Osteoblast (primary cell): ENCODE measurements at regions not wholly inside any gene's neighbourhood (a gene's known extent, or its start where the extent isn't known, plus 50 kb on each side); places are given as distances from the start of the nearest gene placed in this dataset.
A peak's percentile ranks its signal among the peaks of the same experiment; 100 is the strongest.

Source experiments
- DNase-seq: peaks from one replicate; pipeline ENCODE4 v3.0.0; 2011; ENCODE audit warnings: low spot score, mixed read lengths; ENCODE audit not compliant: insufficient read length; ENCODE audit errors: missing footprints
- H2AFZ ChIP-seq: 2 replicates; pipeline ENCODE4 v1.6.0; 2011; ENCODE audit warnings: mild to moderate bottlenecking, low read length
- H3K27ac ChIP-seq: 2 replicates; pipeline ENCODE4 v1.5.1; 2011; ENCODE audit warnings: mild to moderate bottlenecking, low read depth, low read length, moderate library complexity
- H3K27me3 ChIP-seq: 2 replicates; pipeline ENCODE4 v1.6.0; 2012; ENCODE audit warnings: mild to moderate bottlenecking, control low read depth, inconsistent platforms, low read length, moderate library complexity; ENCODE audit not compliant: insufficient read depth
- H3K36me3 ChIP-seq: 2 replicates; pipeline ENCODE4 v1.5.1; 2011; ENCODE audit warnings: mild to moderate bottlenecking, low read length, control low read depth, moderate library complexity; ENCODE audit not compliant: insufficient read depth
- H3K4me1 ChIP-seq: 2 replicates; pipeline ENCODE4 v1.5.1; 2011; ENCODE audit warnings: mild to moderate bottlenecking, low read length, control low read depth, moderate library complexity; ENCODE audit not compliant: insufficient read depth
- H3K4me2 ChIP-seq: 2 replicates; pipeline ENCODE4 v1.6.0; 2011; ENCODE audit warnings: mild to moderate bottlenecking, low read length; ENCODE audit not compliant: insufficient read depth
- H3K4me3 ChIP-seq: fragments of 200-600 bp; sonication (generic); 3 replicates; pipeline ENCODE4 v1.5.1; 2012; ENCODE audit warnings: mild to moderate bottlenecking, low read length, inconsistent platforms; ENCODE audit not compliant: insufficient read depth
- H3K79me2 ChIP-seq: 2 replicates; pipeline ENCODE4 v1.6.0; 2012; ENCODE audit warnings: mild to moderate bottlenecking, low read length, control low read depth, inconsistent platforms; ENCODE audit not compliant: insufficient read depth
- H3K9me3 ChIP-seq: 2 replicates; pipeline ENCODE4 v1.5.1; 2011; ENCODE audit warnings: low read depth, low read length, control low read depth
- H4K20me1 ChIP-seq: 2 replicates; pipeline ENCODE4 v1.6.0; 2012; ENCODE audit warnings: mild to moderate bottlenecking, low read length, control low read depth; ENCODE audit not compliant: insufficient read depth
- TF ChIP-seq, protein P1 (sequence below): IDR thresholded peaks from 2 replicates; pipeline ENCODE4 v1.5.1; 2011; ENCODE audit warnings: mild to moderate bottlenecking, low read depth, low read length, moderate library complexity; ENCODE audit errors: extremely low read depth

DNA sequence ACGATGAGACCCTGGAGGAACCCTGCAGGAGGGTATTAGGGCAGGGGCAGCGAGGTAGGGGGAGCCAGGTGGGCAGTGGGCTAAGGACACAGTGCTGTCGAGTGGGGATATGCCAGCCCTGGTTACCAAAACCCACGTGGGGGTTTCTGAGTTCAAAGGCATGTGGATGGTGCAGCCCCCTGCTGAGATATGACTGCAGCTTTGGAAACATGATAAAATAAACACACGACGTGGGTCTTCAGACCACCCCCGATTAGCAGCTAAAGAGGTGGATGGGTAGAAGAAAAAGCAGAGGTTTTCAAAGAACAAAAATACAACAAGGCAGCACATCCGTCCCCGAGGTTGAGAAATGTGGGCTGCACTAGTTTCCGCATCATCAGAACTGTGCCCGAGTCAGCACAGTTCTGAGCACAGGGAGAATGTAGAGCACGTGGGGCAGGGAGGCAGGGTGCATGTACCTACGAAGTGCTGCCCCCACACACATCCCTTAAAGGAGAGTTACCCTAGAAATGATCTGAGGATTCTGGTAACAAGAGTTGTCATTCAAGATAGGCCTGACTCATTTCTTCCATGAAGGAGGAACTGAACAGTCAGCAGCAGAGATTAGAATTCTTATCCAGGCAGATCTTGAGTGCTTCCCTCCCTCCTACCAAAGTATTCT, 121.3 kb downstream of the RPLP1 start:
- H3K4me3 ChIP-seq, result no peak overlapping the region
- H3K27me3 ChIP-seq, result peaks cover 29% of the 10 kb centered on the region
- H2AFZ ChIP-seq, result no peak overlapping the region
- H3K4me1 ChIP-seq, result peaks cover 2% of the 10 kb centered on the region
- TF ChIP-seq, protein P1, sequence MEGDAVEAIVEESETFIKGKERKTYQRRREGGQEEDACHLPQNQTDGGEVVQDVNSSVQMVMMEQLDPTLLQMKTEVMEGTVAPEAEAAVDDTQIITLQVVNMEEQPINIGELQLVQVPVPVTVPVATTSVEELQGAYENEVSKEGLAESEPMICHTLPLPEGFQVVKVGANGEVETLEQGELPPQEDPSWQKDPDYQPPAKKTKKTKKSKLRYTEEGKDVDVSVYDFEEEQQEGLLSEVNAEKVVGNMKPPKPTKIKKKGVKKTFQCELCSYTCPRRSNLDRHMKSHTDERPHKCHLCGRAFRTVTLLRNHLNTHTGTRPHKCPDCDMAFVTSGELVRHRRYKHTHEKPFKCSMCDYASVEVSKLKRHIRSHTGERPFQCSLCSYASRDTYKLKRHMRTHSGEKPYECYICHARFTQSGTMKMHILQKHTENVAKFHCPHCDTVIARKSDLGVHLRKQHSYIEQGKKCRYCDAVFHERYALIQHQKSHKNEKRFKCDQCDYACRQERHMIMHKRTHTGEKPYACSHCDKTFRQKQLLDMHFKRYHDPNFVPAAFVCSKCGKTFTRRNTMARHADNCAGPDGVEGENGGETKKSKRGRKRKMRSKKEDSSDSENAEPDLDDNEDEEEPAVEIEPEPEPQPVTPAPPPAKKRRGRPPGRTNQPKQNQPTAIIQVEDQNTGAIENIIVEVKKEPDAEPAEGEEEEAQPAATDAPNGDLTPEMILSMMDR, result no peak
- H3K4me2 ChIP-seq, result no peak overlapping the region
- no peaks in the 10 kb centered on the region for H4K20me1 ChIP-seq
- no peaks in the 10 kb centered on the region for H3K9me3 ChIP-seq
- DNase-seq, result no peak
- no peaks in the 10 kb centered on the region for H3K79me2 ChIP-seq
- H3K36me3 ChIP-seq, result no peaks in the 10 kb centered on the region
- no peak overlapping the region for H3K27ac ChIP-seq

DNA sequence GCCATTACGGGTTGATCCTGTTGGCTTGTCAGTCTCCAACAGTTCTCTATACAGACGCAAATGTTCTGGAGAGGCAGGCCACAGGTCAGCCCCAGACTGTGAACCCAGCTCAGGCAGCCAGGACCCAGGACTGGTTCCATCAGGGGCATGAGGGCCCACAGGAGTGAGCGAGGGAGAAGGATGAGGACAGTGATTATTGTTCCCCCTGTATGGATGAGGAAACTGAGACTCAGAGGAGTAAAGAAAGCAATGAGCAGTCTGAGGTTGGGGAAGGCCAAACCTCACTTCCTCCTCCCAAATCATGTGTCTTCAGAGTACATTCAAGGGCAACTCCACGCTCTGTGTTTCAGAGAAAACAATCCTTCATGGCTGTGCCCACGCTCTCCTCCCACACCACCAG, 121.9 kb downstream of the RPLP1 start:
- Histone ChIP-seq H4K20me1 (no peaks in the 10 kb centered on the region), H3K4me1 (no peaks in the 10 kb centered on the region), H3K9me3 (no peaks in the 10 kb centered on the region), H3K4me3 (no peak overlapping the region), H3K27me3 (peaks cover 33% of the 10 kb centered on the region), H3K36me3 (no peaks in the 10 kb centered on the region), H3K27ac (no peak overlapping the region), H3K79me2 (no peaks in the 10 kb centered on the region), H3K4me2 (no peak overlapping the region), H2AFZ (no peak overlapping the region)
- no peak for DNase-seq
- TF ChIP-seq, protein P1, result no peak

DNA sequence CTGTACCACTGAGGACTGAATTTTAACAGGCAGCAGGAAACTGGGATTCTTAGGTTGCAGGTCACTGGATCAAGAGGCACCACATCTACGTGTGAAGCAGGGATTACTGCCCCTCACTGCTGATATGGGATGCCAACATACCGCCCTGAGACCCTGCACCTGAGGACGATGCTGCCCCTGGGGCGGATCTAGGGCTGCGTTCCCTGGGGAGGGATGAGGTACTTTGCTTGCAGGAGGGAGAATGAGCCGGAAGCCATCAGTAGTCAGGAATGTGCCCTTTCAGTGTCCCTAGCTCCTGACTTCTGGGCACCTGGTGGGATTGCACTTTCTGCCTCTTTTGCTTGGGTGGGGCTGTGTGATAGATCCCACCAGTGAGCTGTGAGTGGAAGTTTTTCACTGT, 122.8 kb downstream of the RPLP1 start:
- Histone ChIP-seq H3K9me3 (no peaks in the 10 kb centered on the region), H3K4me1 (no peaks in the 10 kb centered on the region), H3K27me3 (peaks cover 42% of the 10 kb centered on the region), H2AFZ (no peak overlapping the region), H3K79me2 (no peaks in the 10 kb centered on the region), H3K4me3 (no peak overlapping the region), H3K4me2 (no peak overlapping the region), H3K36me3 (no peaks in the 10 kb centered on the region), H3K27ac (no peak overlapping the region), H4K20me1 (no peaks in the 10 kb centered on the region)
- DNase-seq, result no peak
- TF ChIP-seq, protein P1, result no peak

DNA sequence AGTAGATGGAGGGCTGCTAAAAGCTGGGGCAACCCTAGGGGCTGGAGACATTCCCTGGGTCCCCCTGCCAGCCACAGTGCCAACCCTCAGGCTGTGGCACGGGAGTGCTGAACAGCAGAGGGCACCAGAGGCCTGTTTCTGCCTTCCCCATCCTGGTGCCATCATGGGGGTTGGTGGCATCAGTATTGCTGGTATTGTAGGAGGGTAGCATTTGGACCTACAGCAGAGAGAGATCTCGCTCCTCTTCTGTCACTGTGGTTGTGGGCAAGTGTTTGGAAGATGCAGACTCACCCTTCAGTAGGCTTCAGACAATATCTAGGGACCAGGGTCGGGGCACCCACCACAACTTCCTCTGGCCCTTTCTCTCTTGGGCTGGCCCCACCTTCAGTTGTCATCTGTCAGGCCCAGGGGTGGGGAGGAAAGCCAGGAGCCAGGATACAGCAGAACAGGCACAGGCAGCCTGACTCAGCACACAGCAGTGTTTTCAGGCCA, 123.5 kb downstream of the RPLP1 start:
- H3K4me2 ChIP-seq, result no peak overlapping the region
- H3K79me2 ChIP-seq, result no peaks in the 10 kb centered on the region
- H3K27me3 ChIP-seq, result peaks cover 40% of the 10 kb centered on the region
- no peaks in the 10 kb centered on the region for H3K36me3 ChIP-seq
- no peaks in the 10 kb centered on the region for H4K20me1 ChIP-seq
- no peak overlapping the region for H3K4me3 ChIP-seq
- no peak overlapping the region for H2AFZ ChIP-seq
- H3K27ac ChIP-seq, result no peak overlapping the region
- DNase-seq, result peak; percentile 88
- TF ChIP-seq, protein P1, result peak; percentile 76
- H3K9me3 ChIP-seq, result no peaks in the 10 kb centered on the region
- no peaks in the 10 kb centered on the region for H3K4me1 ChIP-seq
